Pons (tissue), 1 donor: ENCODE measurements at regions not wholly inside any gene's neighbourhood (a gene's known extent, or its start where the extent isn't known, plus 50 kb on each side); places are given as distances from the start of the nearest gene placed in this dataset.

Experiments
- DNase-seq: peaks from one replicate; pipeline ENCODE4 v3.0.0-alpha.2; 2016; ENCODE audit warnings: low spot score

- DNase-seq: peak; percentile 55
Observed at GRCh38 chr16:81185416-81185815, 53.1 kb upstream of the BCO1 start.

- no peak for DNase-seq
Observed at GRCh38 chr16:81181013-81181720, 57.3 kb upstream of the BCO1 start.

DNA sequence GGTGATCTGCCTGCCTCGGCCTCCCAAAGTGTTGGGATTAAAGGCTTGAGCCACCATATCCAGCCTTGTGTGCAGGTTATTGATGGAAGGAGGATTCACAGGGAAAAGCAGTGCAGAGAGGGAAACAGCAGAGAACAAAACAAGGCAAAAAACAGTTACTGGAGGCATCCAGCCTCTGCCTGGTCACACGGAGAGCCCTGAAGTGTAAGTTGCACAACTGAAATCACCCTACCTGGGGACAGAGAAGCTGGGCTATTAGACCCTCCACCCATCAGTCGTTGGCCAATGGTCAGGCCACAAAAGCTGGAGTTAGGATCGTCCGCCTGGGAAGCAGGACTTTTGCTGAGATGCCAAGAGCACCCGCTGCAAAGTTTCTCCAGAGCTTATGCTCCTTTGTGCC, 57.9 kb upstream of the BCO1 start:
- DNase-seq: no peak

DNA sequence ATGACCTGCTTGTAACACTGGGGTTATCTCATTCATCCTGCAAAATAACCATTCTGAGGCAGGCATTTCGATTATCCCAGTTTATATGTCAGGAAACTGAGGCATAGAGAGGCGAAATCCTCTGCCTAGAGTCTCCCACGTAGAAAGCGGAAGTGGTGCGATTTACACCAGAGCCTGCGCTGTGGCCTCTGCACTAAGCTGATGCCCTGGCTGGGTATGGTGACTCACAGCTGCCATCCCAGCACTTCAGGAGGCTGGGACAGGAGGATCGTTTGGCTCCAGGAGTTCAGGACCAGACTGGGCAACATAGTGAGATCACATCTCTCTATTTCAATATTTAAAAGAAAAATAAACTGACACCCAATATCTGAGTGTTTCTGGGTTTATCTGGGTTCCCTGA, 59.3 kb upstream of the BCO1 start:
- DNase-seq: no peak

- DNase-seq: no peak
Observed at GRCh38 chr16:81175325-81175891, 63.1 kb upstream of the BCO1 start.

- no peak for DNase-seq
Observed at GRCh38 chr16:81174644-81175324, 63.7 kb upstream of the BCO1 start.

GRCh38 chr16:81172769-81173658, 65.5 kb upstream of the BCO1 start:
- no peak for DNase-seq

- no peak for DNase-seq
Observed at GRCh38 chr16:81170824-81171223, 67.7 kb upstream of the BCO1 start.

DNA sequence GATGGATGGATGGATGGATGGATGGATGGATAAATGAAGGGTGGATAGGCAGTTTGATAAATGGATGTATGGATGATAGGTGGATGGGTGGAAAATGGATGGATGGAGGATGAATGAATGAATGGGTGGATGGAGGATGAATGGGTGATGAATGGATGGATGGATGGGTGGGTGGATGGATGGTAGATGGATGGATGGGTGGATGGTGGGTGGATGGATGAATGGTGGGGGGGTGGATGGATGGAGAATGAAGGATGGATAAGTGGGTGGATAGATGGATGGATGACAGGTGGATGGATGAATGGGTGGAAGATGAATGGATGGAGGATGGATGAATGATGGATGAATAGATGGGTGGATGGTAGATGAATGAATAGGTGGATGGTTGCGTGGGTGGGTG, 70.1 kb upstream of the BCO1 start:
- no peak for DNase-seq

GRCh38 chr16:81167851-81168250, 70.6 kb upstream of the BCO1 start:
- no peak for DNase-seq

- DNase-seq: no peak
Observed at GRCh38 chr16:81166417-81167300, 70.5 kb upstream of the GCSH start.

DNA sequence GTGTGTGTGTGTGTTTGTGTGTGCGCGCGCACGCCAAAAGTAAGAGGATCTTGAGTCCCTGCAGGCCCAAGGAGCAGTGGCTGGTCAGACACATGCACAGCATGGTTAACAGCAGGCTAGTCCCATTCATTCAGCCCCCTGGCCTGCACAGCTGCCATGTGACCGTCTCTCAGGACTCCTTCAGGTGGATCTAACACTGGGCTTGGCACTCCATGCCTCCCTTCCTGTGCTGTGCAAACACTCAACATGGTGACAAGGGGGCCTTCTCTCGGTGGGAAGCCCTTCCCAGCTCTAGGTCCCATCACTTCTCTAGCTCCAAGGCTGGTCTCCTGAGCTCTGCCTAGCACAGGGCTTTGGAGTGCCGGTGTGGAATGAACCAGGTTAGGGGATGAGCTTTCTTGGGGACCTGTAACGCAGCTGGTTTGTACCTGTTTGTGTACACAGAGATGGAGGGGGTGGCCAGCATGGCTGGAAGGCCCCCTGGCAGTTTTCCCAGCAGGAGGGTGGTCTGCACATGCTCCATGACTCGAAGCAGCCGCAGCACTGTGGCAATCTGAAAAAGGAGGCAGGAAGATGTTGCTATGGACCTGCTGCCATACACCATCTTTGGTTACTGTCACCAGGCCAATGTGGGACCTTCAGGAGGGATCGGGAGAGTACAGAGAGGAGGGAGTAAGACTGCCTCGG, 69.4 kb upstream of the GCSH start:
- no peak for DNase-seq

- DNase-seq: no peak
Observed at GRCh38 chr16:81164958-81165357, 68.8 kb upstream of the GCSH start.

- no peak for DNase-seq
Observed at GRCh38 chr16:81164481-81164880, 68.3 kb upstream of the GCSH start.

GRCh38 chr16:81163671-81164070, 67.5 kb upstream of the GCSH start:
- DNase-seq: no peak

- DNase-seq: peak; percentile 95
Observed at GRCh38 chr16:81158964-81159363, 62.8 kb upstream of the GCSH start.

DNA sequence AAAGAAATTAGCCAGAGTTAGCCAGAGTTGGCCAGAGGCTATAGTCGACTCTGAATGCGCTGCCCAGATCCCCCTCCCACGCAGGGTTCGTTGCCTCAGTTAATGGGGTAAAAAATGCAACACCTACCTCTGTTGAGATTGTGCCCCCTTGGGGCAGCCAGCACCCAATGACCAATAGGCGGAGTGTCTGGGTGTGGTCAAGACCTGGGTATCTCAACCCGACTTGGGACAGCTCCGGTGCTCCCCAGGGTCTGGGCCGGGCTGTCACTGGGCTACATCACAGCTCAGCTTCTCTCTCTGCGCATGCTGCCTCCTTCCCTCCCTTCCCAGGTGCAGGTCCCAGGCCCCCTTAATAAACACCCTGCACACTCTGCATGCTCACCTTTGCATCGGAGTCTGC, 59.6 kb upstream of the GCSH start:
- no peak for DNase-seq

- peak; percentile 41 for DNase-seq
Observed at GRCh38 chr16:81151648-81152310, 55.6 kb upstream of the GCSH start.

- no peak for DNase-seq
Observed at GRCh38 chr16:81149614-81150013, 53.4 kb upstream of the GCSH start.

GRCh38 chr16:81148277-81148676, 52.1 kb upstream of the GCSH start:
- no peak for DNase-seq
